ENCODE measurements at regions not wholly inside any gene's neighbourhood (a gene's known extent, or its start where the extent isn't known, plus 50 kb on each side); places are given as distances from the start of the nearest gene placed in this dataset.

- dilution Hi-C loops (cut with MboI; ENCODE audit: extremely low pct_ligation_motif_present, low sequenced_read_pairs) (no loop called here), intact Hi-C loops (cut with micrococcal nuclease) (no loop called here)
- H3K27ac ChIP-seq (ENCODE audit: insufficient read depth, low read depth, low read length) = no peak overlapping the region
- FAIRE-seq (no peak), DNase-seq (ENCODE audit: low read depth, low spot score) (no peak)
- H3K4me3 ChIP-seq (replicated peaks in 1 of 3; ENCODE audit: insufficient read depth in 1 of 3, low read depth in 1 of 3, low read length in 3 of 3) = no peak overlapping the region
- H3K9me1 ChIP-seq (replicated peaks; ENCODE audit: control insufficient read depth, extremely low read depth, insufficient read depth, low read length) = no peaks in the 10 kb centered on the region
- no peak overlapping the region for H2AFZ ChIP-seq (ENCODE audit: low read depth, low read length)
- CTCF ChIA-PET = no interaction called here
- H3K9ac ChIP-seq (replicated peaks; ENCODE audit: extremely low read depth, insufficient read depth, low read length) = no peak overlapping the region
- H3K9me3 ChIP-seq (replicated peaks; ENCODE audit: control insufficient read depth, insufficient read depth, low read length) = no peaks in the 10 kb centered on the region
- H3K27me3 ChIP-seq (ENCODE audit: control insufficient read depth in 2 of 2, insufficient read depth in 2 of 2, low read length in 2 of 2) = no peaks in the 10 kb centered on the region
- POLR2A ChIA-PET = no interaction called here
- H3K4me1 ChIP-seq (ENCODE audit: control insufficient read depth, extremely low read depth, insufficient read depth, low read length) = no peaks in the 10 kb centered on the region
- BruUV-seq (replicated peaks) = no TSS peak
- H3K79me2 ChIP-seq (ENCODE audit: control insufficient read depth, insufficient read depth, low read length) = no peaks in the 10 kb centered on the region
- H3K36me3 ChIP-seq (ENCODE audit: control insufficient read depth in 2 of 2, extremely low read depth in 1 of 2, insufficient read depth in 2 of 2, low read length in 2 of 2) = no peaks in the 10 kb centered on the region
- no peaks in the 10 kb centered on the region for H4K20me1 ChIP-seq (replicated peaks; ENCODE audit: control insufficient read depth, extremely low read depth, insufficient read depth, low read length)
- TF ChIP-seq MYC (IDR thresholded peaks at IDR 0.05; ENCODE audit: low read depth, low read length) = no peak
- TF ChIP-seq CTCF (IDR thresholded peaks at IDR 0.05; ENCODE audit: extremely low read depth in 1 of 2, insufficient read depth in 1 of 2, low read depth in 1 of 2, low read length in 2 of 2) = no peak
- H3K4me2 ChIP-seq (ENCODE audit: insufficient read depth, low read length) = no peak overlapping the region
Measured at GRCh38 chr10:126798649-126799048, 106.6 kb upstream of the DOCK1 start.

GRCh38 chr10:126803394-126803793 is 101.8 kb upstream of the DOCK1 start:
- ChIA-PET CTCF (no interaction called here), POLR2A (no interaction called here)
- DNase-seq (ENCODE audit: low read depth, low spot score) (no peak), FAIRE-seq (no peak)
- Histone ChIP-seq H3K4me2 (ENCODE audit: insufficient read depth, low read length) (no peak overlapping the region), H3K9me1 (replicated peaks; ENCODE audit: control insufficient read depth, extremely low read depth, insufficient read depth, low read length) (no peaks in the 10 kb centered on the region), H3K36me3 (ENCODE audit: control insufficient read depth in 2 of 2, extremely low read depth in 1 of 2, insufficient read depth in 2 of 2, low read length in 2 of 2) (no peaks in the 10 kb centered on the region), H2AFZ (ENCODE audit: low read depth, low read length) (no peak overlapping the region), H4K20me1 (replicated peaks; ENCODE audit: control insufficient read depth, extremely low read depth, insufficient read depth, low read length) (no peaks in the 10 kb centered on the region), H3K27ac (ENCODE audit: insufficient read depth, low read depth, low read length) (no peak overlapping the region), H3K4me3 (replicated peaks in 1 of 3; ENCODE audit: insufficient read depth in 1 of 3, low read depth in 1 of 3, low read length in 3 of 3) (no peak overlapping the region), H3K4me1 (ENCODE audit: control insufficient read depth, extremely low read depth, insufficient read depth, low read length) (no peaks in the 10 kb centered on the region), H3K79me2 (ENCODE audit: control insufficient read depth, insufficient read depth, low read length) (no peaks in the 10 kb centered on the region), H3K9me3 (replicated peaks; ENCODE audit: control insufficient read depth, insufficient read depth, low read length) (no peaks in the 10 kb centered on the region), H3K27me3 (ENCODE audit: control insufficient read depth in 2 of 2, insufficient read depth in 2 of 2, low read length in 2 of 2) (no peaks in the 10 kb centered on the region), H3K9ac (replicated peaks; ENCODE audit: extremely low read depth, insufficient read depth, low read length) (no peak overlapping the region)
- dilution Hi-C loops (cut with MboI; ENCODE audit: extremely low pct_ligation_motif_present, low sequenced_read_pairs) = no loop called here
- intact Hi-C loops (cut with micrococcal nuclease) = no loop called here
- TF ChIP-seq JUN (IDR thresholded peaks at IDR 0.05; ENCODE audit: borderline replicate concordance, insufficient read depth, insufficient read length, low read depth) (no peak), POLR2AphosphoS5 (IDR thresholded peaks at IDR 0.05; ENCODE audit: insufficient read depth, low read depth, low read length) (no peak), MYC (IDR thresholded peaks at IDR 0.05; ENCODE audit: low read depth, low read length) (no peak), MAX (IDR thresholded peaks at IDR 0.05; ENCODE audit: insufficient read depth, insufficient read length) (no peak), POLR2A (IDR thresholded peaks at IDR 0.05; ENCODE audit: low read depth, low read length) (no peak), GATA2 (IDR thresholded peaks at IDR 0.05; ENCODE audit: insufficient read depth, insufficient read length, low read depth, low read length) (no peak), CTCF (IDR thresholded peaks at IDR 0.05; ENCODE audit: extremely low read depth in 1 of 2, insufficient read depth in 1 of 2, low read depth in 1 of 2, low read length in 2 of 2) (no peak), FOS (IDR thresholded peaks at IDR 0.05; ENCODE audit: borderline replicate concordance, insufficient read depth, low read length) (no peak), EZH2 (IDR thresholded peaks at IDR 0.05; ENCODE audit: borderline replicate concordance, low read depth, low read length, severe bottlenecking) (no peak)
- BruUV-seq (replicated peaks) = no TSS peak

Data from endothelial cell of umbilical vein (primary cell).